ENCODE measurements at regions not wholly inside any gene's neighbourhood (a gene's known extent, or its start where the extent isn't known, plus 50 kb on each side); places are given as distances from the start of the nearest gene placed in this dataset.

DNA sequence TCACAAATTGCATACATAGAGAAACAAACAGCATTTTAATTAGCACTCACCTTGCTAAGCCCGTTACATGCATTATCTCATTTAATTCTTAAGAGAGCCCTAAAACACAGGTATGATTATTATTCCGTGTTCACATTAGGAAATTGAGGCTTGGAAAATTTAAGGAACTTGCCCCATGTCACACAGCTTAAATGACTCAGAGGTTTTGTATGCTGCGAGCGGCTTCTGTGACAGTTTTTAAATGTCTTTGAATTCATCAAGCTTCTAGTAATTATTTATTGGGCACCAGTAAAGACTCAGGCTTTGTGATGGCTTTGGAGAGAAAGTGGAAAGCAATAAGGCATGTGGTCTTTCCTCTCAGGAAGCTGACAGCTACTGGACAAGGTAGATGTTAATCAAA is 166.7 kb upstream of the THBS1 start:
- Mint-ChIP-seq H3K4me1 (peaks cover 2% of the 10 kb centered on the region), H3K27me3 (ENCODE audit: low read depth) (peaks cover 12% of the 10 kb centered on the region), H3K36me3 (peaks cover 28% of the 10 kb centered on the region), H3K4me3 (no peak overlapping the region), H3K27ac (no peak overlapping the region), H3K9me3 (peaks cover 37% of the 10 kb centered on the region)
- TF ChIP-seq MYBL2 (CRISPR knock-in tag; IDR thresholded peaks at IDR 0.05) (no peak), ZNF138 (CRISPR knock-in tag; conservative IDR thresholded peaks at IDR 0.05) (no peak), CREM (CRISPR knock-in tag; IDR thresholded peaks at IDR 0.05) (no peak), ZNF317 (CRISPR knock-in tag; IDR thresholded peaks at IDR 0.05; ENCODE audit: borderline replicate concordance, low read depth) (no peak)
- TF ChIP-seq, protein P1, sequence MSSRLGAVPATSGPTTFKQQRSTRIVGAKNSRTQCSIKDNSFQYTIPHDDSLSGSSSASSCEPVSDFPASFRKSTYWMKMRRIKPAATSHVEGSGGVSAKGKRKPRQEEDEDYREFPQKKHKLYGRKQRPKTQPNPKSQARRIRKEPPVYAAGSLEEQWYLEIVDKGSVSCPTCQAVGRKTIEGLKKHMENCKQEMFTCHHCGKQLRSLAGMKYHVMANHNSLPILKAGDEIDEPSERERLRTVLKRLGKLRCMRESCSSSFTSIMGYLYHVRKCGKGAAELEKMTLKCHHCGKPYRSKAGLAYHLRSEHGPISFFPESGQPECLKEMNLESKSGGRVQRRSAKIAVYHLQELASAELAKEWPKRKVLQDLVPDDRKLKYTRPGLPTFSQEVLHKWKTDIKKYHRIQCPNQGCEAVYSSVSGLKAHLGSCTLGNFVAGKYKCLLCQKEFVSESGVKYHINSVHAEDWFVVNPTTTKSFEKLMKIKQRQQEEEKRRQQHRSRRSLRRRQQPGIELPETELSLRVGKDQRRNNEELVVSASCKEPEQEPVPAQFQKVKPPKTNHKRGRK (CRISPR knock-in tag; IDR thresholded peaks at IDR 0.05; ENCODE audit: borderline replicate concordance), result no peak
- TF ChIP-seq, protein P2, sequence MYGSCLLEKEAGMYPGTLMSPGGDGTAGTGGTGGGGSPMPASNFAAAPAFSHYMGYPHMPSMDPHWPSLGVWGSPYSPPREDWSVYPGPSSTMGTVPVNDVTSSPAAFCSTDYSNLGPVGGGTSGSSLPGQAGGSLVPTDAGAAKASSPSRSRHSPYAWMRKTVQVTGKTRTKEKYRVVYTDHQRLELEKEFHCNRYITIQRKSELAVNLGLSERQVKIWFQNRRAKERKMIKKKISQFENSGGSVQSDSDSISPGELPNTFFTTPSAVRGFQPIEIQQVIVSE (CRISPR knock-in tag; IDR thresholded peaks at IDR 0.05; ENCODE audit: borderline replicate concordance), result no peak
- ChIA-PET CTCF (no interaction called here), POLR2A (interaction anchor here (0.6 kb wide), 1 partner anchor 184 kb away, joined by 3 read pairs; no protein-coding TSS in a partner anchor)
- DNase-seq (ENCODE audit: low spot score), result no peak
- ATAC-seq, result no peak

GRCh38 chr15:39415634-39416033 is 165.2 kb upstream of the THBS1 start:
- CTCF ChIA-PET, result no interaction called here
- TF ChIP-seq E2F5 (CRISPR knock-in tag; IDR thresholded peaks at IDR 0.05), result no peak
- TF ChIP-seq PRRX2 (CRISPR knock-in tag; IDR thresholded peaks at IDR 0.05), result no peak
- TF ChIP-seq, protein P3, sequence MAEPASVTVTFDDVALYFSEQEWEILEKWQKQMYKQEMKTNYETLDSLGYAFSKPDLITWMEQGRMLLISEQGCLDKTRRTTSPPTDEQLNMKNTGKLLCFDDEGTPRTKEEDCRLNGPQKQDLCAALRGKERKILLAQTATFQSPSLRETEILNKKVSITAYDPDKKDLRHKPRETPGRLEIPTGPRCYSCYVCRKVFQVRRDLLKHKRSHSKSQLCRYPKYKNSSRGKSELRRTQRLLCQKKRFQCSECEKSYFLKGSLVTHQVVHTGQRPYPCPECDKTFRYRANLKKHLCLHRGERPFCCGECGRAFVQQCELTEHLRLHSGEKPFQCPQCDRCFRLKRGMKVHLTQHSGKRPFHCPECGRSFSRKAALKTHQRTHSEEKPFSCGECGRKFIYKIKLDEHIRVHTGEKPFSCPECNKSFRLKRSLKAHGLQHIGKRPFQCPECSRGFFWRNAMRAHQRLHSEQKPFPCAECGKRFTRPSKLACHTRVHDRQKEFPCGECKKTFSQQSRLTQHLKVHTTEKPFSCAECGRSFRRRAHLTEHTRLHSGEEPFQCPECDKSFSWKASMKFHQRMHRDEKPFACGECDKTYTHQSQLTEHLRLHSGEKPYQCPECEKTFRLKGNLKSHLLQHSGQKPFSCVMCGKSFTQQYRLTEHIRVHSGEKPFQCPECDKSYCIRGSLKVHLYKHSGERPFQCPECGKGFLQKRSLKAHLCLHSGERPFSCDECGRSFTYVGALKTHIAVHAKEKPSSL (CRISPR knock-in tag; conservative IDR thresholded peaks at IDR 0.05), result no peak
- no peak for TF ChIP-seq ZNF423 (CRISPR knock-in tag; IDR thresholded peaks at IDR 0.05)
- TF ChIP-seq CREM (CRISPR knock-in tag; IDR thresholded peaks at IDR 0.05), result no peak
- TF ChIP-seq, protein P4, sequence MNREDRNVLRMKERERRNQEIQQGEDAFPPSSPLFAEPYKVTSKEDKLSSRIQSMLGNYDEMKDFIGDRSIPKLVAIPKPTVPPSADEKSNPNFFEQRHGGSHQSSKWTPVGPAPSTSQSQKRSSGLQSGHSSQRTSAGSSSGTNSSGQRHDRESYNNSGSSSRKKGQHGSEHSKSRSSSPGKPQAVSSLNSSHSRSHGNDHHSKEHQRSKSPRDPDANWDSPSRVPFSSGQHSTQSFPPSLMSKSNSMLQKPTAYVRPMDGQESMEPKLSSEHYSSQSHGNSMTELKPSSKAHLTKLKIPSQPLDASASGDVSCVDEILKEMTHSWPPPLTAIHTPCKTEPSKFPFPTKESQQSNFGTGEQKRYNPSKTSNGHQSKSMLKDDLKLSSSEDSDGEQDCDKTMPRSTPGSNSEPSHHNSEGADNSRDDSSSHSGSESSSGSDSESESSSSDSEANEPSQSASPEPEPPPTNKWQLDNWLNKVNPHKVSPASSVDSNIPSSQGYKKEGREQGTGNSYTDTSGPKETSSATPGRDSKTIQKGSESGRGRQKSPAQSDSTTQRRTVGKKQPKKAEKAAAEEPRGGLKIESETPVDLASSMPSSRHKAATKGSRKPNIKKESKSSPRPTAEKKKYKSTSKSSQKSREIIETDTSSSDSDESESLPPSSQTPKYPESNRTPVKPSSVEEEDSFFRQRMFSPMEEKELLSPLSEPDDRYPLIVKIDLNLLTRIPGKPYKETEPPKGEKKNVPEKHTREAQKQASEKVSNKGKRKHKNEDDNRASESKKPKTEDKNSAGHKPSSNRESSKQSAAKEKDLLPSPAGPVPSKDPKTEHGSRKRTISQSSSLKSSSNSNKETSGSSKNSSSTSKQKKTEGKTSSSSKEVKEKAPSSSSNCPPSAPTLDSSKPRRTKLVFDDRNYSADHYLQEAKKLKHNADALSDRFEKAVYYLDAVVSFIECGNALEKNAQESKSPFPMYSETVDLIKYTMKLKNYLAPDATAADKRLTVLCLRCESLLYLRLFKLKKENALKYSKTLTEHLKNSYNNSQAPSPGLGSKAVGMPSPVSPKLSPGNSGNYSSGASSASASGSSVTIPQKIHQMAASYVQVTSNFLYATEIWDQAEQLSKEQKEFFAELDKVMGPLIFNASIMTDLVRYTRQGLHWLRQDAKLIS (CRISPR knock-in tag; IDR thresholded peaks at IDR 0.05; ENCODE audit: borderline replicate concordance), result no peak
- TF ChIP-seq ZNF138 (CRISPR knock-in tag; conservative IDR thresholded peaks at IDR 0.05), result no peak
- TF ChIP-seq NR2C2 (CRISPR knock-in tag; IDR thresholded peaks at IDR 0.05), result no peak
- TF ChIP-seq SMAD4 (CRISPR knock-in tag; IDR thresholded peaks at IDR 0.05), result no peak
- TF ChIP-seq, protein P5, sequence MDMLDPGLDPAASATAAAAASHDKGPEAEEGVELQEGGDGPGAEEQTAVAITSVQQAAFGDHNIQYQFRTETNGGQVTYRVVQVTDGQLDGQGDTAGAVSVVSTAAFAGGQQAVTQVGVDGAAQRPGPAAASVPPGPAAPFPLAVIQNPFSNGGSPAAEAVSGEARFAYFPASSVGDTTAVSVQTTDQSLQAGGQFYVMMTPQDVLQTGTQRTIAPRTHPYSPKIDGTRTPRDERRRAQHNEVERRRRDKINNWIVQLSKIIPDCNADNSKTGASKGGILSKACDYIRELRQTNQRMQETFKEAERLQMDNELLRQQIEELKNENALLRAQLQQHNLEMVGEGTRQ (CRISPR knock-in tag; IDR thresholded peaks at IDR 0.05), result no peak
- TF ChIP-seq, protein P6, sequence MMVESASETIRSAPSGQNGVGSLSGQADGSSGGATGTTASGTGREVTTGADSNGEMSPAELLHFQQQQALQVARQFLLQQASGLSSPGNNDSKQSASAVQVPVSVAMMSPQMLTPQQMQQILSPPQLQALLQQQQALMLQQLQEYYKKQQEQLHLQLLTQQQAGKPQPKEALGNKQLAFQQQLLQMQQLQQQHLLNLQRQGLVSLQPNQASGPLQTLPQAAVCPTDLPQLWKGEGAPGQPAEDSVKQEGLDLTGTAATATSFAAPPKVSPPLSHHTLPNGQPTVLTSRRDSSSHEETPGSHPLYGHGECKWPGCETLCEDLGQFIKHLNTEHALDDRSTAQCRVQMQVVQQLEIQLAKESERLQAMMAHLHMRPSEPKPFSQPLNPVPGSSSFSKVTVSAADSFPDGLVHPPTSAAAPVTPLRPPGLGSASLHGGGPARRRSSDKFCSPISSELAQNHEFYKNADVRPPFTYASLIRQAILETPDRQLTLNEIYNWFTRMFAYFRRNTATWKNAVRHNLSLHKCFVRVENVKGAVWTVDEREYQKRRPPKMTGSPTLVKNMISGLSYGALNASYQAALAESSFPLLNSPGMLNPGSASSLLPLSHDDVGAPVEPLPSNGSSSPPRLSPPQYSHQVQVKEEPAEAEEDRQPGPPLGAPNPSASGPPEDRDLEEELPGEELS (CRISPR knock-in tag; IDR thresholded peaks at IDR 0.05), result no peak
- TF ChIP-seq JUN (CRISPR knock-in tag; IDR thresholded peaks at IDR 0.05), result no peak
- TF ChIP-seq, protein P7, sequence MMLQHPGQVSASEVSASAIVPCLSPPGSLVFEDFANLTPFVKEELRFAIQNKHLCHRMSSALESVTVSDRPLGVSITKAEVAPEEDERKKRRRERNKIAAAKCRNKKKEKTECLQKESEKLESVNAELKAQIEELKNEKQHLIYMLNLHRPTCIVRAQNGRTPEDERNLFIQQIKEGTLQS (CRISPR knock-in tag; conservative IDR thresholded peaks at IDR 0.05), result no peak
- no peak for TF ChIP-seq MYBL2 (CRISPR knock-in tag; IDR thresholded peaks at IDR 0.05)
- TF ChIP-seq, protein P8, sequence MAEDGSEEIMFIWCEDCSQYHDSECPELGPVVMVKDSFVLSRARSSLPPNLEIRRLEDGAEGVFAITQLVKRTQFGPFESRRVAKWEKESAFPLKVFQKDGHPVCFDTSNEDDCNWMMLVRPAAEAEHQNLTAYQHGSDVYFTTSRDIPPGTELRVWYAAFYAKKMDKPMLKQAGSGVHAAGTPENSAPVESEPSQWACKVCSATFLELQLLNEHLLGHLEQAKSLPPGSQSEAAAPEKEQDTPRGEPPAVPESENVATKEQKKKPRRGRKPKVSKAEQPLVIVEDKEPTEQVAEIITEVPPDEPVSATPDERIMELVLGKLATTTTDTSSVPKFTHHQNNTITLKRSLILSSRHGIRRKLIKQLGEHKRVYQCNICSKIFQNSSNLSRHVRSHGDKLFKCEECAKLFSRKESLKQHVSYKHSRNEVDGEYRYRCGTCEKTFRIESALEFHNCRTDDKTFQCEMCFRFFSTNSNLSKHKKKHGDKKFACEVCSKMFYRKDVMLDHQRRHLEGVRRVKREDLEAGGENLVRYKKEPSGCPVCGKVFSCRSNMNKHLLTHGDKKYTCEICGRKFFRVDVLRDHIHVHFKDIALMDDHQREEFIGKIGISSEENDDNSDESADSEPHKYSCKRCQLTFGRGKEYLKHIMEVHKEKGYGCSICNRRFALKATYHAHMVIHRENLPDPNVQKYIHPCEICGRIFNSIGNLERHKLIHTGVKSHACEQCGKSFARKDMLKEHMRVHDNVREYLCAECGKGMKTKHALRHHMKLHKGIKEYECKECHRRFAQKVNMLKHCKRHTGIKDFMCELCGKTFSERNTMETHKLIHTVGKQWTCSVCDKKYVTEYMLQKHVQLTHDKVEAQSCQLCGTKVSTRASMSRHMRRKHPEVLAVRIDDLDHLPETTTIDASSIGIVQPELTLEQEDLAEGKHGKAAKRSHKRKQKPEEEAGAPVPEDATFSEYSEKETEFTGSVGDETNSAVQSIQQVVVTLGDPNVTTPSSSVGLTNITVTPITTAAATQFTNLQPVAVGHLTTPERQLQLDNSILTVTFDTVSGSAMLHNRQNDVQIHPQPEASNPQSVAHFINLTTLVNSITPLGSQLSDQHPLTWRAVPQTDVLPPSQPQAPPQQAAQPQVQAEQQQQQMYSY (CRISPR knock-in tag; IDR thresholded peaks at IDR 0.05), result no peak

More at GRCh38 chr15:39415634-39416033, 165.2 kb upstream of the THBS1 start:
- ATAC-seq (no peak), DNase-seq (ENCODE audit: low spot score) (no peak)
- Mint-ChIP-seq H3K4me3 (no peak overlapping the region), H3K9me3 (peaks cover 45% of the 10 kb centered on the region), H3K27ac (no peak overlapping the region), H3K36me3 (peaks cover 35% of the 10 kb centered on the region), H3K27me3 (ENCODE audit: low read depth) (peaks cover 12% of the 10 kb centered on the region), H3K4me1 (peaks cover 16% of the 10 kb centered on the region)
- POLR2A ChIA-PET, result no interaction called here
